Keratinocyte (primary cell): ENCODE measurements at regions not wholly inside any gene's neighbourhood (a gene's known extent, or its start where the extent isn't known, plus 50 kb on each side); places are given as distances from the start of the nearest gene placed in this dataset.

Experiments used
- DNase-seq: peaks from one replicate; pipeline ENCODE4 v3.0.0-alpha.2; 2011; ENCODE audit warnings: low read depth, missing footprints, low spot score
- FAIRE-seq: peaks from 2 replicates; lab custom pipeline; 2011; peaks lifted over from hg19 to GRCh38; lab: Jason Lieb, UNC
- H2AFZ ChIP-seq: 2 replicates; pipeline ENCODE4 v1.6.0; 2012; ENCODE audit warnings: low read length, control low read depth, inconsistent platforms; ENCODE audit not compliant: control insufficient read depth
- H3K27ac ChIP-seq: 2 replicates; pipeline ENCODE4 v1.5.1; 2011; ENCODE audit warnings: low read length; ENCODE audit not compliant: control insufficient read depth, insufficient read depth
- H3K27me3 ChIP-seq: 3 replicates; pipeline ENCODE4 v1.6.0; 2011; ENCODE audit warnings: low read length; ENCODE audit not compliant: control insufficient read depth, insufficient read depth; ENCODE audit errors: extremely low read depth
- H3K36me3 ChIP-seq, 2 experiments: 2 replicates in 1 of 2; 3 replicates in 1 of 2; pipeline ENCODE4 v1.5.1; 2011; ENCODE audit warnings: low read length in 2 of 2, mild to moderate bottlenecking in 1 of 2; ENCODE audit not compliant: control insufficient read depth in 2 of 2, insufficient read depth in 2 of 2; ENCODE audit errors: extremely low read depth in 1 of 2
- H3K4me1 ChIP-seq: 3 replicates; pipeline ENCODE4 v1.5.1; 2011; ENCODE audit warnings: low read length; ENCODE audit not compliant: control insufficient read depth, insufficient read depth; ENCODE audit errors: extremely low read depth
- H3K4me2 ChIP-seq: 3 replicates; pipeline ENCODE4 v1.6.0; 2011; ENCODE audit warnings: low read depth, low read length; ENCODE audit not compliant: control insufficient read depth, insufficient read depth; ENCODE audit errors: extremely low read depth
- H3K4me3 ChIP-seq, 3 experiments: fragments of 200-600 bp in 1 of 3; sonication (generic) in 1 of 3; 2 replicates in 2 of 3; 3 replicates in 1 of 3; pipeline ENCODE4 v1.5.1; 2011 to 2016; ENCODE audit warnings: low read length in 3 of 3, mild to moderate bottlenecking in 3 of 3, control low read depth in 2 of 3, inconsistent platforms in 1 of 3, low read depth in 1 of 3, mixed read lengths in 1 of 3, mixed run types in 1 of 3, moderate library complexity in 1 of 3; ENCODE audit not compliant: control insufficient read depth in 2 of 3, insufficient read depth in 2 of 3; ENCODE audit errors: extremely low read depth in 1 of 3
- H3K79me2 ChIP-seq: 2 replicates; pipeline ENCODE4 v1.6.0; 2012; ENCODE audit warnings: low read length; ENCODE audit not compliant: control insufficient read depth, insufficient read depth
- H3K9ac ChIP-seq: 3 replicates; pipeline ENCODE4 v1.6.0; 2011; ENCODE audit warnings: low read length; ENCODE audit not compliant: control insufficient read depth, insufficient read depth; ENCODE audit errors: extremely low read depth
- H3K9me1 ChIP-seq: 3 replicates; pipeline ENCODE4 v1.6.0; 2011; ENCODE audit warnings: low read length; ENCODE audit not compliant: control insufficient read depth, insufficient read depth; ENCODE audit errors: extremely low read depth
- H3K9me3 ChIP-seq: 2 replicates; pipeline ENCODE4 v1.5.1; 2012; ENCODE audit warnings: low read depth, low read length; ENCODE audit not compliant: control insufficient read depth
- H4K20me1 ChIP-seq: 3 replicates; pipeline ENCODE4 v1.6.0; 2011; ENCODE audit warnings: low read length; ENCODE audit not compliant: control insufficient read depth, insufficient read depth; ENCODE audit errors: extremely low read depth
- CTCF ChIP-seq, 3 experiments: IDR thresholded peaks in 1 of 3; conservative IDR thresholded peaks in 1 of 3; optimal IDR thresholded peaks in 1 of 3; 2 replicates in 2 of 3; 3 replicates in 1 of 3; pipeline versions ENCODE3 to v1.5.1; 2011; ENCODE audit warnings: low read length in 3 of 3, mild to moderate bottlenecking in 3 of 3, moderate library complexity in 2 of 3, control low read depth in 1 of 3, inconsistent platforms in 1 of 3; ENCODE audit not compliant: insufficient read depth in 2 of 3; ENCODE audit errors: extremely low read depth in 1 of 3
- EZH2 ChIP-seq: IDR thresholded peaks from one replicate; pipeline ENCODE4 v1.6.1; 2012; ENCODE audit warnings: inconsistent platforms, mild to moderate bottlenecking, low read length, moderate library complexity
- dilution Hi-C: fragments of 300-500 bp; cut with MboI; formaldehyde crosslinking; loops from one replicate; pipeline ENCODE4 v1.7.0; 2020; ENCODE audit warnings: low sequenced_read_pairs; ENCODE audit not compliant: extremely low pct_ligation_motif_present

- H3K4me2 ChIP-seq = peak overlapping the region; percentile 7
- peak overlapping the region; percentile 37 for H3K9ac ChIP-seq
- H2AFZ ChIP-seq = peak overlapping the region; percentile 75
- DNase-seq (no peak), FAIRE-seq (peak; percentile 84)
- no peaks in the 10 kb centered on the region for H3K9me1 ChIP-seq
- H3K36me3 ChIP-seq = no peaks in the 10 kb centered on the region
- H3K9me3 ChIP-seq = no peaks in the 10 kb centered on the region
- H3K27ac ChIP-seq = peak overlapping the region; percentile 62
- no peak for TF ChIP-seq EZH2
- TF ChIP-seq CTCF (optimal IDR thresholded peaks at IDR 0.05 in 1 of 3, IDR thresholded peaks at IDR 0.05 in 1 of 3, conservative IDR thresholded peaks at IDR 0.05 in 1 of 3; ENCODE audit: extremely low read depth in 1 of 3, insufficient read depth in 2 of 3, low read length in 3 of 3) = no peak
- dilution Hi-C loops = no loop called here
- H3K4me1 ChIP-seq = peaks cover 31% of the 10 kb centered on the region
- no peaks in the 10 kb centered on the region for H3K27me3 ChIP-seq
- H4K20me1 ChIP-seq = no peaks in the 10 kb centered on the region
- no peak overlapping the region for H3K4me3 ChIP-seq
- H3K79me2 ChIP-seq = no peaks in the 10 kb centered on the region
Measured at GRCh38 chr7:17654940-17655339, 285.4 kb downstream of the SNX13 start.

- DNase-seq (no peak), FAIRE-seq (no peak)
- Histone ChIP-seq H3K9me1 (no peaks in the 10 kb centered on the region), H3K27ac (no peak overlapping the region), H3K4me1 (peaks cover 53% of the 10 kb centered on the region), H3K36me3 (no peaks in the 10 kb centered on the region), H2AFZ (no peak overlapping the region), H3K27me3 (no peaks in the 10 kb centered on the region), H3K9me3 (no peaks in the 10 kb centered on the region), H3K9ac (no peak overlapping the region), H3K79me2 (no peaks in the 10 kb centered on the region), H3K4me3 (no peak overlapping the region), H3K4me2 (no peak overlapping the region), H4K20me1 (no peaks in the 10 kb centered on the region)
- TF ChIP-seq EZH2 (no peak), CTCF (optimal IDR thresholded peaks at IDR 0.05 in 1 of 3, IDR thresholded peaks at IDR 0.05 in 1 of 3, conservative IDR thresholded peaks at IDR 0.05 in 1 of 3; ENCODE audit: extremely low read depth in 1 of 3, insufficient read depth in 2 of 3, low read length in 3 of 3) (no peak)
- dilution Hi-C loops = no loop called here
Measured at GRCh38 chr7:17659126-17659525, 281.2 kb downstream of the SNX13 start.
